HG02588 (cell line): ENCODE measurements at regions not wholly inside any gene's neighbourhood (a gene's known extent, or its start where the extent isn't known, plus 50 kb on each side); places are given as distances from the start of the nearest gene placed in this dataset.
"Not testable (repeated sequence)": the region's sequence is repeated elsewhere in the genome, so short reads cannot be mapped to it uniquely, and the experiment has no call there.

Source experiments
- ATAC-seq: cut with Tn5 transposase; IDR thresholded peaks from one replicate; pipeline ENCODE4 v1.9.1; 2021; ENCODE audit warnings: mild to moderate bottlenecking, moderate library complexity; ENCODE audit not compliant: unreplicated experiment

- no peak for ATAC-seq
These were observed 819.1 kb upstream of the EPHA5 start for GRCh38 chr4:66489370-66489769.

GRCh38 chr4:66486068-66486467 lies 815.8 kb upstream of the EPHA5 start:
- no peak for ATAC-seq

- ATAC-seq = no peak
These were observed 811.9 kb upstream of the EPHA5 start for GRCh38 chr4:66482186-66482585.

GRCh38 chr4:66475596-66475995 lies 805.3 kb upstream of the EPHA5 start:
- ATAC-seq = no peak

GRCh38 chr4:66465111-66465510 lies 794.8 kb upstream of the EPHA5 start:
- ATAC-seq = no peak

- ATAC-seq = not testable (repeated sequence)
These were observed 792.6 kb upstream of the EPHA5 start for GRCh38 chr4:66462890-66463289.

- ATAC-seq = no peak
These were observed 781.5 kb upstream of the EPHA5 start for GRCh38 chr4:66451741-66452140.

- no peak for ATAC-seq
These were observed 772.7 kb upstream of the EPHA5 start for GRCh38 chr4:66443008-66443407.

- no peak for ATAC-seq
These were observed 769.2 kb upstream of the EPHA5 start for GRCh38 chr4:66439508-66439907.

GRCh38 chr4:66433706-66434105 lies 763.4 kb upstream of the EPHA5 start:
- ATAC-seq = no peak

GRCh38 chr4:66430856-66431255 lies 760.6 kb upstream of the EPHA5 start:
- ATAC-seq = no peak

GRCh38 chr4:66429276-66429675 lies 759.0 kb upstream of the EPHA5 start:
- ATAC-seq = no peak

- no peak for ATAC-seq
These were observed 746.1 kb upstream of the EPHA5 start for GRCh38 chr4:66416425-66416824.

GRCh38 chr4:66404141-66404540 lies 733.9 kb upstream of the EPHA5 start:
- ATAC-seq = no peak

- ATAC-seq = no peak
These were observed 706.6 kb upstream of the EPHA5 start for GRCh38 chr4:66376921-66377320.

GRCh38 chr4:66376396-66376795 lies 706.1 kb upstream of the EPHA5 start:
- no peak for ATAC-seq

- no peak for ATAC-seq
These were observed 703.0 kb upstream of the EPHA5 start for GRCh38 chr4:66373268-66373667.

GRCh38 chr4:66372706-66373105 lies 702.4 kb upstream of the EPHA5 start:
- ATAC-seq = no peak

GRCh38 chr4:66367043-66367660 lies 696.9 kb upstream of the EPHA5 start:
- ATAC-seq = no peak

GRCh38 chr4:66360395-66360794 lies 690.1 kb upstream of the EPHA5 start:
- not testable (repeated sequence) for ATAC-seq

- ATAC-seq = no peak
These were observed 687.0 kb upstream of the EPHA5 start for GRCh38 chr4:66357316-66357715.

- no peak for ATAC-seq
These were observed 685.0 kb upstream of the EPHA5 start for GRCh38 chr4:66355328-66355727.

GRCh38 chr4:66351761-66352160 lies 681.5 kb upstream of the EPHA5 start:
- ATAC-seq = no peak
